Muscle of arm (tissue), 1 donor: ENCODE measurements at regions not wholly inside any gene's neighbourhood (a gene's known extent, or its start where the extent isn't known, plus 50 kb on each side); places are given as distances from the start of the nearest gene placed in this dataset.

ENCODE experiments used
- DNase-seq: peaks from one replicate; pipeline ENCODE4 v3.0.0-alpha.2; 2013

- no peak for DNase-seq
These were observed 93.1 kb upstream of the SPON1 start for GRCh38 chr11:13869398-13869886.

- DNase-seq: no peak
These were observed 87.9 kb upstream of the SPON1 start for GRCh38 chr11:13874597-13874996.

DNA sequence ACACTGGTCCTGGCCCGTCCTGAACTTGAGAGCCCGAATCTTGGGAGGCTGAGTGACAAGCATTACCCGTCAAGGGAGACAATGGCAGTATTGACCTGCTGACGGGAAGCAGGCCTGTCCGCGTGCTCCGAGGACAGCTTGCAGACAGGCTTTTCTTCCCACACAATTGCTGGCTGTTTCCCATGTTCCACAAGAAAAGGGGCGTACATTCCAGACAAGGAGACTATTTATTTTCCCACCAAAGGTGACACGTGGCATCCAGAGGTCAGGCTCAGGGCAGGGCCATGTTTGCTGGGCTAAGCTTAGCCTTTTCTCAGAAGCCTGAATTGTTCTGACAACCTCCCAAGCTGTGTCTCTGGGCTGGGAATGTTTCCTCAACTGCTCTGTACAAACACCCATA is 86.9 kb upstream of the SPON1 start:
- DNase-seq: no peak

- no peak for DNase-seq
These were observed 86.1 kb upstream of the SPON1 start for GRCh38 chr11:13876423-13876822.

DNA sequence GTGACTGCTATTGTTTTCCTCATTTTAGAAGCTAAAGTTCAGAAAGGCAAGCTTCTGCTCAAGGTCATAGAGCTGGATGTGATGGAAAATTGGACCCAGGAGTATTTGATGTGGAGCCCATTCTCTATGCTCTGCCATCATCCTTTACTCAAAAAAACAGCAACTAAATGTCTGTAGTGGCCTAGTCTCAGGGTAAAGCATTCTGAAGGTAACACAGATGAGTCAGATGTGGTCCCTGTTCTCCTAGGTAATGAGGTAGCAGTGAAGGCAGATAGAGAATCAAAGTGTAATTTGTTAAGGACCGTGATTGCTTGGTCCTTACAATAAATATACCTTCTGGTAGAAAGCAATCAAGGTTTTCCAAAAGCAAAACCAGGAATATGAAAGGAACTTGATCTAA is 84.4 kb upstream of the SPON1 start:
- no peak for DNase-seq

GRCh38 chr11:13880634-13881033 is 81.9 kb upstream of the SPON1 start:
- DNase-seq: no peak

DNA sequence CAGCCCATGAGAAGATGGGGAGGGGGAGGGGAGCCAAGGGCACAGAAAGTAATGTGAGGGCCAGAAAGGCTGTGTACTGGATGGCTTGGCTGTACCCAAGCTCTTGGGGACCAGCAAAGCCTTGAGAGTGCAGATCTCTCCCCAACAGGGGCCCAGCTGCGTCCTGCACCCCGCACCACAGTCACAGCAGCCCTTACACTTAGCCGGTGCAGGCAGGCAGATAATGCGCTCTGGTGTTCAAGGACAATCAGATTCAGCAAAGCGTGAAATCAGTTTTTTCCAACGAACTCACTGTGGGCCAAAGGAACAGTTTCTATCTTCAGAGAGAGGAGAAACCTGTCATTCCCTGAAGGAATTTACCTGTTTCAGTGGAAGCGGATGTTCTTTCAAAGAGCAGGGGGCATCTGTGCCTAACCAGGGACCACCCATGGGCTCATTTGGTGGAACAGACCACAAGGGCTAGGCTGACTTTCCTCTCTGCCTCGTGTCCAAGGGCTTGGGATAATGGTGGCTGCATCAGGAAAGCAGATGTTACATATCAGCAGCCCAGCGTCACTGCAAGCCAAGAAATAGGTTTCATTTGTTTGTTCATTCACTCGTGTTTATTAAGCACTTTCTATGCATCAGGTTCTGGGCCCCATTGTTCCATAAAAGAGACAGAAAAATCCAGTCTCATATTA is 81.2 kb upstream of the SPON1 start:
- no peak for DNase-seq

- no peak for DNase-seq
These were observed 79.5 kb upstream of the SPON1 start for GRCh38 chr11:13883042-13883441.

DNA sequence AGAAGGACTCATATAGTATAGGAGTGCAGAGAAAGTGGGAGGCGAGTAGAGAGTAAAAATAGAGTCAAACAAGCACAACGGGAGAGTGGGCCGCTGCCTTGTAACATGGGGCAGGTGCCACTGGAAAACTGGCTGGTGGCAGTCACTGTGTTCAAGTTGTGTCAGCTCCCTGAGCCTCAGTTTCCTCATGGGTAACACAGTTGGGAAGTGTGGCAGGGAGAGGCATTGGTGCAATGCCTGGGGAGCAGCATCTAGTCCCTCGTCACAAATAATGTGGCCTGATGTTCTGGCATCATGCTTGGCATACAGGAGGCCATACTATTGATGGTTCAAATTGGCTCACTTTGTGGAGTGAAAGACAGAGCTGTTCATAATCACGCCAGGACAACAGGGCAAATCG is 78.9 kb upstream of the SPON1 start:
- DNase-seq: no peak

DNA sequence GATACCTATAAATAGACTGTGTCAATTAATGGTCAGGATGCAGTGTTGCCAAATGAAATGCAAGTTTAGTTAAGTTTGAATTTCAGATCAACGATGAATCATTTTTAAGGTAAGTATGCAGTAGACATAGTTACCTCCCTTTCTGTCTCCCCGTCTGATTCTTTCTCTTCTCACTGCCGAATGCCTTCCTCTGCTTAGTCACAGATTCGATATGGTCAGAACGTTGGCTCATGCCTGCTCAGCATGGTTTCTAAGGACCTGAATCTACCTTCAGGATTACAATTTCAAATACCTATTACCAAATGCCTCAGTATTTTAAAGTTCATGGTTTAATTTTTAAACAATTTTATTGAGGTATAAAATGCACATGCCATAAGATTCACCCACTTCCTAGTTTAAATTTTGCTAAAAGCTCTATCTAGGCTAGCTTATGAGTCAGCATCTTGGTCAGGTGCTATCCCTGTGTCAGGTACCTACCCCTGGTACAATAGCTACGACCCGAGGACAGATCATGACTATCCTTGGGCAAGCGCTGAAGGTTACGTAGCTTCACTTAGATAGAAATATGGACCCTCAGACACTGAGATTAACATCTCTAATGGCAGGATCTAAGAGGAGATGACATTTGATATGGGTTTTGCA is 78.2 kb upstream of the SPON1 start:
- DNase-seq: no peak

DNA sequence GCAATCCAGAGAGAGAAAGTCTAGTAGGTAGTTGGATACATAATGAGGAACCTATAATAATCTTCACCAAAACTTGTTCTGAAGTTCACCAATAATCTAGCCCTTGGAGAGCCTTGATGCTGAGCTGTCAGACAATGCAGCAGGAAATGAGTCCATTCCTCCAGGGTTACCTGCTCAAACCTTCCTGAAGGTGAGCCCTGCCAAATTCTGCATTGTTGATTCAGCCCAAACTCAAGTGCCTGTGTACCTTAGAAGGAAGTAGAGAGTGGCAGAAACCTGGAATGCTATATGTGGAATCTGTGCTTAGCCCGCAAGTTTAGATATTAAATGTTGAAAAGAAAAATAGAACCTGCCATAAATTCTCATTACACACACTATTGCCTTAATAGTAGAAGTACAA is 77.4 kb upstream of the SPON1 start:
- DNase-seq: no peak

GRCh38 chr11:13889552-13890249 is 72.8 kb upstream of the SPON1 start:
- DNase-seq: no peak

DNA sequence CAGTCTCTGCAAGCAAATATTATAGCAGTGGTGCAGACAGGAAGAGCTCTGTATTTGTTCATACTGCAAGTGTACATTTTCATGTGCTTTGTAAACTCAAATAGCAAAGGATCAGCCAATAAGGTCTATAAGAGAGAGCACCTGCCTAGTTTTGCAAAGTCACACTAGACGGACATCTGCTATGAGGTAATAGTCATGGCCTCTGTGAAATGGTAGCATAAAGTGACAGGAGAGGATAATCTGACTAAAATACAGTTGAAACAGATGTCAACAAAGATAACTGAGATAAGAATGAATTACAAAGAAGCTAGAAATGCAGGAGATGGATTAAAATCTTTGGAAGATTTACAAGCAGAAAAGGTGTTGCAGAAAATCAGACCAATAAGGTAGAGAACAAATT is 70.6 kb upstream of the SPON1 start:
- no peak for DNase-seq

DNA sequence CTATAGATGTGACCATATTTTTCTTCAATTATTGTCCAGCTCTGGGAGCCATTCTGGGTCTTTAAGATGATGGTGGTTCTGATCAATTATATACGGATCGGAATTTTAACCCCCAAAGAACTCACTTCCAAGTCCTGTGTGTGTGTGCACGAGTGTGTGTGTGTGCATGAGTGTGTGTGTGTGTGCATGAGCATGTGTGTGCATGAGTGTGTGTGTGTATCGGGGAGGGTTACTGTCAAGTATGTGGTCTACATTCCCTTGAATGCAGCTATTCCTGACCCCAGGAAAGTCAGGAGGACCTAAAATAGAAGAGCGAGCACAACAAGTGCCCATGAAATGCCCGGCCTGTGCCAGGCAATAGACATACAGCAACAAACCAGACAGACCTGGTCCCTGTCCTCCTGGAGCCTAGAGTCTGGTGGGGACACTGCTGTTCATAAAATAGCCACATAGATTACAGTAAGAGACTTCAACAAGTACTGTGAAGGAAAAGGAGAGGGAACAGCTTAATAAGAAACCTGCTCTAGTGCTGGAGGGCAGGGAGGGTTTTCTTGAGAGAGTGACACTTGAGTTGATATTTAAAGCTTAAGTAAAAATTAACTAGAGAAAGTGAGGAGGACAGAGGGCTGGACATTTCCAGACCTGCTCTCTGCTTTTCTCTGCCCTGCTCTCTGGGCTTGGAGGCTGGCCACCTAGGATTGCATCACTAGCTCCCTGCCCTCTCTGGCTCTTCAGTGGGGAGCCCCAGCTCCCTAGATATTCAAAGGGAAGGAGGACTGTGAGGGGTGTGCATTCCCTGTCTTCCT is 66.1 kb upstream of the SPON1 start:
- no peak for DNase-seq

DNA sequence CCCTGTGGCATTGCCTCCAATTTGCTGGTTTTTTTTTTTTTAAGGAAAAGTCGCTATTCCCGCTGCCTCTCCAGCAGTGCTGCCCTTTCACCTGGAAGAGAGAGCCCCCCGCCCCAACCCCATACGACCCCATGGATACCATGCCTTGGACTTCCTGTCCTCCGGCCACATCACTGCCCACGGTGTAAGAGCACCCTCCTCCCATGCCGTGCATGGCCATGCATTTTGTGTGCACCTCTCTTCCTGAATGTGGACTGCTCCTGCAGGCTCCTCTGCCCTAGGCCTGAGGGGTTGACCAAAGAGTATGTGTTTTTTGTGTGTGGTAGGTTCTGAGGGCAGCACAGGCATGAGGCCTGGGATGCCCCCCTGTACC is 65.6 kb upstream of the SPON1 start:
- DNase-seq: no peak

DNA sequence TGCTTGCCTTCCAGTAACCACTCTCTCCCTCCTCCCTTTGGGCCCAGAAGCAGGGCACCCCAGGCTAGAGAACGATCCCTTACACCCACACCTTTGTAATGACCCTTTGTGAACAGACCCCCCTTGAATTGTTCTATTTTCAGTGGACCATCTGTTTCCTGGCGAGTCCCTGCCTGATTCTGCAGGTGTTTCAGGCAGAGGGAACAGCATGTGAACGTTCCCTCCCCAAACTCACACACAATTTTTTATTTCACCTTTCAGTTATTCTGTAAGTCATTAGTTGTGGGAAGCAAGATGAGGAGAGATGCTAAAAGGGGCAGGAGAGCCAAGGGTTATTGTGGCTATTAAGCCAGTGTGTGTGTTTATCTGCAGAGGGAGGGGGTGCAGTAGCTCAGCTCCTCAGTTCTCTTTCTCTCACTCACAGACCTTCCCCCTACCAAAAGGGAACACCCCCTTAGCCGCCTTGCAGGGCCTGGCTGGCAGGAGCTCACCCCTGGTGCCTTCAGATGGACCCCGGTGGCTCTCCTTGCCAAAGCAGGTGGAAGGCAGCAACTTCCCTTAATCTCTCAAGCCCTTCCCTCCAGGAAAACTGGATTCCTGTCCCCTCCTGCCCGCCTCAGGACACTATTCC is 64.8 kb upstream of the SPON1 start:
- DNase-seq: no peak

- no peak for DNase-seq
These were observed 62.9 kb upstream of the SPON1 start for GRCh38 chr11:13899603-13900002.

DNA sequence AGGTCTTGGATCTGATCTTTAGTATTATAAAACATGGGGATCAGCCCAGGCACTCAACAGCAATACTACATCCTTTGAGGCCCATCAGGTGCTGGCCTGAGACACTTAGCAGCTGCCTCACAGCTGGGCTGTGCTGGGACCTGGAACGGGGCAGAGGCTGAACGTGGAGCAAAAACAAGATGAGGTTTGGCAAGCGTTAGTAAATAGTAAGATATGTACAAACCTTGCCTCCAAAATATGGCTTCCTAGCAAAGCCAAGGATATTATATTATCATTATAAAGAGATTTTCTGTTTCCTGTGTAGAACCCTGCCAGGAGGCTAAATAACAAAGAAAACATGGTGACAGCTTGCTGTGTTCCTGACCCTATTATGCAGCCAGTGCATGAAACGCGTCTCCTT is 60.0 kb upstream of the SPON1 start:
- peak; percentile 81 for DNase-seq

- no peak for DNase-seq
These were observed 57.3 kb upstream of the SPON1 start for GRCh38 chr11:13905137-13905781.

DNA sequence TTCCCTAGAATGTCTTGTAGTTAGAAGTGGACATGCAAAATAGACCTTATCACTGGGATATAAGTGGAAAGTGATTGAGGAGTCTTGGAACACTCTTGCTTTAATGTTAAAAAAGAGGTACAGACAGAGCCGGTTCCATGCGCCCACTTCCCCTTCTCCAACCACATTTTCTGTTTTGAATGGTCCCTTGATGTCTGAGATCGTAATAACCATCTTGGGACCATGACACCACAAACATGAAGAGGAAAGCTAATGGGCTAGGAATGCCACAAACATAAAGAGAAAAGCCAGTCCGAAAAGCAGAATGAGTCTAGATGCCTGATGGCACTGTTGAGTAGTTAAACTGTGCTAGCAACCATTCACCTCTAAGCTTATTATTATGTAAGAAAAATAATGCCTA is 54.8 kb upstream of the SPON1 start:
- DNase-seq: no peak

GRCh38 chr11:13908535-13908934 is 54.0 kb upstream of the SPON1 start:
- no peak for DNase-seq
